ENCODE measurements at regions not wholly inside any gene's neighbourhood (a gene's known extent, or its start where the extent isn't known, plus 50 kb on each side); places are given as distances from the start of the nearest gene placed in this dataset.

- no peak for FAIRE-seq
- TF ChIP-seq POLR2AphosphoS5 (IDR thresholded peaks at IDR 0.05; ENCODE audit: low read depth, low read length) (no peak), POU2F2 (IDR thresholded peaks at IDR 0.05; ENCODE audit: low read depth, low read length) (no peak), SPI1 (IDR thresholded peaks at IDR 0.05; ENCODE audit: low read depth, low read length) (no peak), PAX5 (IDR thresholded peaks at IDR 0.05; ENCODE audit: insufficient read depth, low read length, severe bottlenecking) (no peak), POLR2A (IDR thresholded peaks at IDR 0.05; ENCODE audit: low read depth, low read length) (no peak), TAF1 (IDR thresholded peaks at IDR 0.05; ENCODE audit: low read depth, low read length) (no peak)
- DNase-seq (ENCODE audit: insufficient read length, low spot score), result no peak
Observed at GRCh38 chr19:28843761-28844492, 369.0 kb downstream of the UQCRFS1 start.

- FAIRE-seq (no peak), DNase-seq (ENCODE audit: insufficient read length, low spot score) (no peak)
- no peak for TF ChIP-seq POU2F2 (IDR thresholded peaks at IDR 0.05; ENCODE audit: low read depth, low read length)
- no peak for TF ChIP-seq POLR2AphosphoS5 (IDR thresholded peaks at IDR 0.05; ENCODE audit: low read depth, low read length)
- no peak for TF ChIP-seq POLR2A (IDR thresholded peaks at IDR 0.05; ENCODE audit: low read depth, low read length)
Observed at GRCh38 chr19:28841531-28841930, 371.4 kb downstream of the UQCRFS1 start.

DNA sequence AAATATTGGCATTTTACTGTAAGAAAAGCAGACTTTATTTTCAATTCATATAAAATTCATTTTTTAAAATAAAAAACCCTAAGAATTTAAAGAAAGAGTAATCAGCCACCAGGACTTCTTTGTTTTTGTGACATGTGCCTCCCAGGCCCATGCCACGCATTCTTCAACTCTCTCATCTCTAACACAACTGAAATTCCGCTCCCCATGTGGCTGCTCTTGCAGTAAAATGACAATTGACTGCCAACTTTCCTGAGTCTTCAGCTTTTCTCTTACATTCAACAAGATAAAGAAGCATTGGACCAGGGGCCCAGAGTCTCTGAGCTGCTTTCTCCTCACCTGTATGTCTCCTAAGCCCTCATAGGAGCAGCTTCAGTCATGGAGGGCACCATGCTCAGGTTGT is 372.1 kb downstream of the UQCRFS1 start:
- no peak for FAIRE-seq
- DNase-seq (ENCODE audit: insufficient read length, low spot score), result no peak
- TF ChIP-seq POLR2A (IDR thresholded peaks at IDR 0.05; ENCODE audit: low read depth, low read length), result no peak
- no peak for TF ChIP-seq PAX5 (IDR thresholded peaks at IDR 0.05; ENCODE audit: insufficient read depth, low read length, severe bottlenecking)
- TF ChIP-seq POLR2AphosphoS5 (IDR thresholded peaks at IDR 0.05; ENCODE audit: low read depth, low read length), result no peak
- TF ChIP-seq SPI1 (IDR thresholded peaks at IDR 0.05; ENCODE audit: low read depth, low read length), result no peak
- no peak for TF ChIP-seq POU2F2 (IDR thresholded peaks at IDR 0.05; ENCODE audit: low read depth, low read length)
- no peak for TF ChIP-seq TAF1 (IDR thresholded peaks at IDR 0.05; ENCODE audit: low read depth, low read length)

GRCh38 chr19:28839455-28839854 is 373.5 kb downstream of the UQCRFS1 start:
- TF ChIP-seq POU2F2 (IDR thresholded peaks at IDR 0.05; ENCODE audit: low read depth, low read length) (no peak), PAX5 (IDR thresholded peaks at IDR 0.05; ENCODE audit: insufficient read depth, low read length, severe bottlenecking) (no peak), POLR2A (IDR thresholded peaks at IDR 0.05; ENCODE audit: low read depth, low read length) (no peak), TAF1 (IDR thresholded peaks at IDR 0.05; ENCODE audit: low read depth, low read length) (no peak), SPI1 (IDR thresholded peaks at IDR 0.05; ENCODE audit: low read depth, low read length) (no peak), POLR2AphosphoS5 (IDR thresholded peaks at IDR 0.05; ENCODE audit: low read depth, low read length) (no peak)
- DNase-seq (ENCODE audit: insufficient read length, low spot score) (no peak), FAIRE-seq (no peak)

- DNase-seq (ENCODE audit: insufficient read length, low spot score) (no peak), FAIRE-seq (no peak)
- no peak for TF ChIP-seq POU2F2 (IDR thresholded peaks at IDR 0.05; ENCODE audit: low read depth, low read length)
- no peak for TF ChIP-seq PAX5 (IDR thresholded peaks at IDR 0.05; ENCODE audit: insufficient read depth, low read length, severe bottlenecking)
- TF ChIP-seq TAF1 (IDR thresholded peaks at IDR 0.05; ENCODE audit: low read depth, low read length), result no peak
- no peak for TF ChIP-seq POLR2A (IDR thresholded peaks at IDR 0.05; ENCODE audit: low read depth, low read length)
- TF ChIP-seq SPI1 (IDR thresholded peaks at IDR 0.05; ENCODE audit: low read depth, low read length), result no peak
- TF ChIP-seq POLR2AphosphoS5 (IDR thresholded peaks at IDR 0.05; ENCODE audit: low read depth, low read length), result no peak
Observed at GRCh38 chr19:28838909-28839308, 374.0 kb downstream of the UQCRFS1 start.

GRCh38 chr19:28836421-28836820 is 376.5 kb downstream of the UQCRFS1 start:
- FAIRE-seq, result no peak
- DNase-seq (ENCODE audit: insufficient read length, low spot score), result no peak
- TF ChIP-seq PAX5 (IDR thresholded peaks at IDR 0.05; ENCODE audit: insufficient read depth, low read length, severe bottlenecking), result no peak
- TF ChIP-seq TAF1 (IDR thresholded peaks at IDR 0.05; ENCODE audit: low read depth, low read length), result no peak
- TF ChIP-seq SPI1 (IDR thresholded peaks at IDR 0.05; ENCODE audit: low read depth, low read length), result no peak
- TF ChIP-seq POU2F2 (IDR thresholded peaks at IDR 0.05; ENCODE audit: low read depth, low read length), result no peak
- no peak for TF ChIP-seq POLR2A (IDR thresholded peaks at IDR 0.05; ENCODE audit: low read depth, low read length)
- TF ChIP-seq POLR2AphosphoS5 (IDR thresholded peaks at IDR 0.05; ENCODE audit: low read depth, low read length), result no peak

GRCh38 chr19:28834996-28835395 is 378.0 kb downstream of the UQCRFS1 start:
- no peak for TF ChIP-seq PAX5 (IDR thresholded peaks at IDR 0.05; ENCODE audit: insufficient read depth, low read length, severe bottlenecking)
- TF ChIP-seq SPI1 (IDR thresholded peaks at IDR 0.05; ENCODE audit: low read depth, low read length), result no peak
- no peak for TF ChIP-seq POU2F2 (IDR thresholded peaks at IDR 0.05; ENCODE audit: low read depth, low read length)
- TF ChIP-seq POLR2AphosphoS5 (IDR thresholded peaks at IDR 0.05; ENCODE audit: low read depth, low read length), result no peak
- TF ChIP-seq POLR2A (IDR thresholded peaks at IDR 0.05; ENCODE audit: low read depth, low read length), result no peak
- no peak for TF ChIP-seq TAF1 (IDR thresholded peaks at IDR 0.05; ENCODE audit: low read depth, low read length)
- DNase-seq (ENCODE audit: insufficient read length, low spot score) (no peak), FAIRE-seq (no peak)

DNA sequence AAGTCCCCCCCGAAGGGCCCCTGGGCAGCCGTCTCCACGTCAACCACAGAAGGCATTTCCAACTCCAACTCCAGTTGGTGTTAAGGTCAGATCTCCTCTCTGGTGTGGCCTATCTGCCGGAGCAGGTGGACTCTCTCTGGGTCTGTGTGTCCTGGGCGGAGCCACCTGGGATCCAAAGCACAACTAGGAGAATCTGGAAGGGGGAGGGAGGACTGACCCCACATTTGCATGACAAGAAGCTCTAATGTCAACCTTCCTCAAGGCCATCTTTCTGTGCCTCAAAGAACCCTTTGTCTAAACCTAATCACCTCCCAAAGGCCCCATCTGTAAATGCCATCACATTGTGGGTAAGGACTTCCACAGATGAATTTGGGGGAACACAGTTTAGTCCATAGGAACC is 381.5 kb downstream of the UQCRFS1 start:
- DNase-seq (ENCODE audit: insufficient read length, low spot score) (no peak), FAIRE-seq (no peak)
- TF ChIP-seq PAX5 (IDR thresholded peaks at IDR 0.05; ENCODE audit: insufficient read depth, low read length, severe bottlenecking) (no peak), POLR2AphosphoS5 (IDR thresholded peaks at IDR 0.05; ENCODE audit: low read depth, low read length) (no peak), SPI1 (IDR thresholded peaks at IDR 0.05; ENCODE audit: low read depth, low read length) (no peak), TAF1 (IDR thresholded peaks at IDR 0.05; ENCODE audit: low read depth, low read length) (no peak), POU2F2 (IDR thresholded peaks at IDR 0.05; ENCODE audit: low read depth, low read length) (no peak), POLR2A (IDR thresholded peaks at IDR 0.05; ENCODE audit: low read depth, low read length) (no peak)

GRCh38 chr19:28829762-28830161 is 383.2 kb downstream of the UQCRFS1 start:
- FAIRE-seq (no peak), DNase-seq (ENCODE audit: insufficient read length, low spot score) (no peak)
- no peak for TF ChIP-seq POU2F2 (IDR thresholded peaks at IDR 0.05; ENCODE audit: low read depth, low read length)

DNA sequence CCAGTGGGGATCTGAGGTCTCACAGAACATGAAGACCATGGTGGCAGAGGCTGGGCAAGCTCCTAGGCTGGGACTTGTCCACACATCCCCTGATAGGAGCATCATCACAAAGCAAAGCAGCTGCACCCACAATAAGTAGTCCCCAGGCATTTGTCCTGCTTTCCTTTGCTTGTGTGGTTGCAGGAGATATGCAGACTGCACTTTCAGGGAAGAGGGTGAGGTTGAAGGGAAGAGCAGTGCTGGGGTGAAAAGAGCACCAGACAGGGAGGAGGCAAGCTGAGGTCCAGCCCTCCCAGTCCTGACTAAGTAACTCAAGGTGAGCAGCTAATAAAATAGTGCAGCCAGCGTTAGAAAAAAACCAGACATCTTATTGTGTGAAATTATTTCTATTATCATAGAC is 383.6 kb downstream of the UQCRFS1 start:
- TF ChIP-seq SPI1 (IDR thresholded peaks at IDR 0.05; ENCODE audit: low read depth, low read length) (no peak), TAF1 (IDR thresholded peaks at IDR 0.05; ENCODE audit: low read depth, low read length) (no peak), POLR2AphosphoS5 (IDR thresholded peaks at IDR 0.05; ENCODE audit: low read depth, low read length) (no peak), PAX5 (IDR thresholded peaks at IDR 0.05; ENCODE audit: insufficient read depth, low read length, severe bottlenecking) (no peak), POU2F2 (IDR thresholded peaks at IDR 0.05; ENCODE audit: low read depth, low read length) (no peak), POLR2A (IDR thresholded peaks at IDR 0.05; ENCODE audit: low read depth, low read length) (no peak)
- FAIRE-seq (no peak), DNase-seq (ENCODE audit: insufficient read length, low spot score) (no peak)

Data from GM12891 (cell line).